ENCODE measurements at regions not wholly inside any gene's neighbourhood (a gene's known extent, or its start where the extent isn't known, plus 50 kb on each side); places are given as distances from the start of the nearest gene placed in this dataset.
"Not testable (repeated sequence)": the region's sequence is repeated elsewhere in the genome, so short reads cannot be mapped to it uniquely, and the experiment has no call there.

DNA sequence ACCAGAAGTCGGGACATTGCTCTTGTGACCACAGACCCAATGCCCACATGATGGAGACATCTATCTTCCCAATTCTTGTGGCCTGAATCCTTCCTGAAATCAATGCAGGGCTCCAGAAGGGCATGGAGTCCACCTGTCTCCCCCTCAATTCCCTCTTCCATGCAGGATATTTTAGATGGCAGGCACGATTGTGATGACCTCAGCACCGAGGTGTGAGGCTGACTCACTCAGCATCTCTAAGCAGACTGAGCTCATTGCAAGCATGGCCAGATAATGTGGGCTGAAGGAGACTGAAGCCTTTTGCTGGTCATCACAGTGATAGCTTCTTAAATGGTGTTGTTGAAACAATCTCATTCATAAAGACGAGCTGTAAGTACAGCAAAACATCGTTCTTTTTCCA, 374.9 kb upstream of the PODXL start:
- H3K27ac ChIP-seq = no peak overlapping the region
- H3K4me3 ChIP-seq = no peak overlapping the region
- H3K9ac ChIP-seq (ENCODE audit: insufficient read length) = no peak overlapping the region
- no peaks in the 10 kb centered on the region for H3K9me3 ChIP-seq (ENCODE audit: low read depth, low read length)
- TF ChIP-seq POLR2AphosphoS5 (IDR thresholded peaks at IDR 0.05; ENCODE audit: borderline replicate concordance, low read depth, low read length) = no peak
- no peak for TF ChIP-seq FOXP2 (optimal IDR thresholded peaks at IDR 0.05; ENCODE audit: control extremely low read depth, extremely low read length, insufficient read depth)
- TF ChIP-seq EZH2 (IDR thresholded peaks at IDR 0.05) = no peak
- H3K36me3 ChIP-seq (ENCODE audit: insufficient read depth, low read length) = no peaks in the 10 kb centered on the region
- no peak for DNase-seq (ENCODE audit: low read depth, low spot score)

DNA sequence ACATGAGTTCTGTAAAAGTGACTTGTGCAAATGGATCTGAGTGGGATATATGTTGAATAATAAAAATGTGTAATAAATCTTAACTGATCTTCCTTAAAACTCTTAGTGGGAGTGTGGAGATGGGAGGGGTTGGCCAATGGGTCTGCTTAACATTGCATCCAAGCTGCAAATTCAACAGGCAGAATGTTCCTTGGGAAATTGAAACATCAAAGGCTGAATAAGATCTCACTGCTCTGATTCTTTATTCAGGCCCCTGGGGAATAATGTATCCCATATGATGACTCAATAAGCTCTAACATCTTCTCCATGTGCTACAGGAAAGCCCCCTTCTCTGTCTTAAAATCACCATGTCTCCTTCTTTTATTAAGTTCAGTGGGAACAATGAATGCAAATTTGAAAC, 373.2 kb upstream of the PODXL start:
- no peak overlapping the region for H3K9ac ChIP-seq (ENCODE audit: insufficient read length)
- no peak overlapping the region for H3K4me3 ChIP-seq
- TF ChIP-seq EZH2 (IDR thresholded peaks at IDR 0.05) = no peak
- TF ChIP-seq FOXP2 (optimal IDR thresholded peaks at IDR 0.05; ENCODE audit: control extremely low read depth, extremely low read length, insufficient read depth) = no peak
- no peak for TF ChIP-seq POLR2AphosphoS5 (IDR thresholded peaks at IDR 0.05; ENCODE audit: borderline replicate concordance, low read depth, low read length)
- H3K27ac ChIP-seq = no peak overlapping the region
- no peaks in the 10 kb centered on the region; the same call in 1 of the 2 replicates for H3K9me3 ChIP-seq (ENCODE audit: low read depth, low read length)
- no peak for DNase-seq (ENCODE audit: low read depth, low spot score)
- no peaks in the 10 kb centered on the region for H3K36me3 ChIP-seq (ENCODE audit: insufficient read depth, low read length)

DNA sequence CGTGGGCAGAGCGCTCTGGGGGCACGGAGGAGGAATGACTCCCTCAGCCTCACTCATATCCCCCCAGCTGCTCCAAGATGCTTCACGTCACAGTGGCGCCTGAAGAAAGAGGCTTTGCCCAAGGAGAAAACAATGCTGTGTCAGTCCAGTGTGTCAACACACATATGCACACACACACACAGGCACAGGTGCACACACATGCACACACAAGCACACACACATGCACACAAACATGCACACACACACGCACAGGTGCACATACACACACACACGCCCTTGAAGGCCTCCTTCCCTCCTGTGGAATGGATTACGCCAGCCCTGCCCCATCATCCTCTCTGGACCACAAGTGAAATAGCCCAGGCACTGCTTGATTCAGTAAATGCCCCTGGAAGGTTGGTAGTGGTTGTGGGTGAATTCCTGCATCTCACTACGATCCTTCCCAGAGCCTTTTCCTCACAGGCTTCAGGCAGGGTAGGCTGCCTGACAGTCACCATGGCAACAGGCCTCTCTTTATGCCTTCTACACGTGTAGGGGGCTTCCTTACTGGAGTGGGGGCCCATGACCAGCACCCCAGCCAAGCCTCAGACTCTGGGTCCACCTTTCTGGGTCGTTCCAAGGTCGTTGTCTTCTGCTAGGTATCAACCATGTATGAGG, 371.5 kb upstream of the PODXL start:
- H3K4me3 ChIP-seq = no peak overlapping the region
- DNase-seq (ENCODE audit: low read depth, low spot score) = no peak
- no peak for TF ChIP-seq POLR2AphosphoS5 (IDR thresholded peaks at IDR 0.05; ENCODE audit: borderline replicate concordance, low read depth, low read length)
- no peak overlapping the region for H3K27ac ChIP-seq
- no peak overlapping the region for H3K9ac ChIP-seq (ENCODE audit: insufficient read length)
- H3K9me3 ChIP-seq (ENCODE audit: low read depth, low read length) = peaks cover 3% of the 10 kb centered on the region; the same call in 1 of the 2 replicates
- H3K36me3 ChIP-seq (ENCODE audit: insufficient read depth, low read length) = no peaks in the 10 kb centered on the region

DNA sequence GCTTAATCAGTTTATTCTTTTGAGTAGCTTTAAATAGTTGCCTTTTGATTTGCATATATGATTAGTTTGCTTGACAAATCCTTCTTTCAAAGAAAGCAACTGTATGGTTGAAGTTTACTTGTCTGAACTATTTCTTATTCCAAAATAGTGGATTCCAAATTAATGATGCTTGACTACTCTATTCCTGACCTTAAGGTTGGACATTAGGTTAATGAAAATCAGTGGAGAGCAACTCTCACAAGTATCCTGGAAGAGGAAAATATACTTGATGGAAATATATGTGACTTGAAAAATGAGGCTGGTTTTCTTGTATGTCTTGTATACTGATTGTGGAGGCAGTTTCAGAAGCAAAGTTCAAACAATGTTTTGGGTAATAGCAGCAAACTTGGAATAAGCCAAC, 369.2 kb upstream of the PODXL start:
- Histone ChIP-seq H3K9me3 (ENCODE audit: low read depth, low read length) (peaks cover 3% of the 10 kb centered on the region; the same call in 1 of the 2 replicates), H3K36me3 (ENCODE audit: insufficient read depth, low read length) (no peaks in the 10 kb centered on the region), H3K4me3 (no peak overlapping the region), H3K9ac (ENCODE audit: insufficient read length) (no peak overlapping the region), H3K27ac (no peak overlapping the region)
- DNase-seq (ENCODE audit: low read depth, low spot score) = no peak
- TF ChIP-seq FOXP2 (optimal IDR thresholded peaks at IDR 0.05; ENCODE audit: control extremely low read depth, extremely low read length, insufficient read depth) (no peak), POLR2AphosphoS5 (IDR thresholded peaks at IDR 0.05; ENCODE audit: borderline replicate concordance, low read depth, low read length) (no peak), EZH2 (IDR thresholded peaks at IDR 0.05) (no peak)

DNA sequence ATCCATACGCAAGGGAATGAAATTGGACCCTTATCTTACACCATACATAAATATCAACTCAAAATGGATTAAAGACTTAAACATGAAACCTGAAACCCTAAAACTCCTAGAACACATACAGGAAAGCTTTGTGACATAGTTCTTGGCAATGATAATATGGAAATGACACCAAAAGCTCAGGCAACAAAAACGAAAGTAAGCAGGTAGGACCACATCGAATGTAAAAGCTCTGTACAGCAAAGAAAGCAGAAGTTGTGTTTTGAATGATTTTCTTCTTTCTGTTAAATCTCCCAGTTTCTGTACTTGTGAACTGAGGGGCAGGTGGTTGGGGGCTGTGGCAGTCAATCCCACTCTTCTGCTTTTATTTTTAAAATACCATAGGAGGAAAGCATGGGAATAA, 368.4 kb upstream of the PODXL start:
- no peak overlapping the region for H3K9ac ChIP-seq (ENCODE audit: insufficient read length)
- H3K9me3 ChIP-seq (ENCODE audit: low read depth, low read length) = peaks cover 3% of the 10 kb centered on the region; the same call in 1 of the 2 replicates
- no peak for DNase-seq (ENCODE audit: low read depth, low spot score)
- TF ChIP-seq POLR2AphosphoS5 (IDR thresholded peaks at IDR 0.05; ENCODE audit: borderline replicate concordance, low read depth, low read length) = no peak
- no peak for TF ChIP-seq FOXP2 (optimal IDR thresholded peaks at IDR 0.05; ENCODE audit: control extremely low read depth, extremely low read length, insufficient read depth)
- no peak for TF ChIP-seq EZH2 (IDR thresholded peaks at IDR 0.05)
- no peak overlapping the region for H3K4me3 ChIP-seq
- no peak overlapping the region for H3K27ac ChIP-seq
- H3K36me3 ChIP-seq (ENCODE audit: insufficient read depth, low read length) = no peaks in the 10 kb centered on the region

DNA sequence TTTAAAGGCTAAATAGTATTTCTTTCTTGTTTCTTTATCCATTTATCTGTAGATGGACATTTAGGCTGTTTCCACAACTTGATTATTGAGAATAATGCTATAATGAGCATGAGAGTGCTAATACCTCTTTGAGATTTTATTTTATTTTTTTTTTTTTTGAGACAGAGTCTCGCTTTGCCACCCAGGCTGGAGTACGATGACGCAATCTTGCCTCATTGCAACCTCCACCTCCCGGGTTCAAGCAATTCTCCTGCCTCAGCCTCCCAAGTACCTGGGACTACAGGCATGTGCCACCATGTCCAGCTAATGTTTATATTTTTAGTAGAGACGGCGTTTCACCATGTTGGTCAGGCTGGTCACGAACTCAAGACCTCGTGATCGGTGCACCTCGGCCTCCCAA, 366.5 kb upstream of the PODXL start:
- not testable (repeated sequence) for H3K27ac ChIP-seq; H3K9ac ChIP-seq (ENCODE audit: insufficient read length); H3K4me3 ChIP-seq; H3K36me3 ChIP-seq (ENCODE audit: insufficient read depth, low read length); DNase-seq (ENCODE audit: low read depth, low spot score); H3K9me3 ChIP-seq (ENCODE audit: low read depth, low read length)

DNA sequence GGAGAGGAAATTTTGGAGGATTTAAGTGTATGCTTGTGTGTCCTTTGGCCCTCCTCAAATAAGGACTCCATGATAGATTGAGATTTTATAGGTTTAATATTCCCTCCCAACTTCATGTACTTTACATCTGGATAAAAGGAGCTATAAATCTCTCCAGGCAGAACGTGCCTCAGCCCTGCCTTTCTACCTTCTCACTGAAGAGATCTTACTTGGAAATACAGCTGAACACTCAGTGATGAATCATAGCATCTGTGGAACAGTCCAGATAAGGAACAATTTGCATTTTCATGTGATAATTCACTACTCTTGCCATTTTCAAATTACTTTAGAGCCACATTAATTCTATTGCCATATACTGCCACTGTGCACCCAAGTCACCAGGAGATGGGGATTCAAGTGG, 364.6 kb upstream of the PODXL start:
- DNase-seq (ENCODE audit: low read depth, low spot score) = no peak
- H3K9me3 ChIP-seq (ENCODE audit: low read depth, low read length) = peaks cover 3% of the 10 kb centered on the region; the same call in 1 of the 2 replicates
- H3K27ac ChIP-seq = no peak overlapping the region
- no peak overlapping the region for H3K4me3 ChIP-seq
- no peaks in the 10 kb centered on the region for H3K36me3 ChIP-seq (ENCODE audit: insufficient read depth, low read length)
- H3K9ac ChIP-seq (ENCODE audit: insufficient read length) = no peak overlapping the region
- TF ChIP-seq FOXP2 (optimal IDR thresholded peaks at IDR 0.05; ENCODE audit: control extremely low read depth, extremely low read length, insufficient read depth) (no peak), POLR2AphosphoS5 (IDR thresholded peaks at IDR 0.05; ENCODE audit: borderline replicate concordance, low read depth, low read length) (no peak), EZH2 (IDR thresholded peaks at IDR 0.05) (no peak)

DNA sequence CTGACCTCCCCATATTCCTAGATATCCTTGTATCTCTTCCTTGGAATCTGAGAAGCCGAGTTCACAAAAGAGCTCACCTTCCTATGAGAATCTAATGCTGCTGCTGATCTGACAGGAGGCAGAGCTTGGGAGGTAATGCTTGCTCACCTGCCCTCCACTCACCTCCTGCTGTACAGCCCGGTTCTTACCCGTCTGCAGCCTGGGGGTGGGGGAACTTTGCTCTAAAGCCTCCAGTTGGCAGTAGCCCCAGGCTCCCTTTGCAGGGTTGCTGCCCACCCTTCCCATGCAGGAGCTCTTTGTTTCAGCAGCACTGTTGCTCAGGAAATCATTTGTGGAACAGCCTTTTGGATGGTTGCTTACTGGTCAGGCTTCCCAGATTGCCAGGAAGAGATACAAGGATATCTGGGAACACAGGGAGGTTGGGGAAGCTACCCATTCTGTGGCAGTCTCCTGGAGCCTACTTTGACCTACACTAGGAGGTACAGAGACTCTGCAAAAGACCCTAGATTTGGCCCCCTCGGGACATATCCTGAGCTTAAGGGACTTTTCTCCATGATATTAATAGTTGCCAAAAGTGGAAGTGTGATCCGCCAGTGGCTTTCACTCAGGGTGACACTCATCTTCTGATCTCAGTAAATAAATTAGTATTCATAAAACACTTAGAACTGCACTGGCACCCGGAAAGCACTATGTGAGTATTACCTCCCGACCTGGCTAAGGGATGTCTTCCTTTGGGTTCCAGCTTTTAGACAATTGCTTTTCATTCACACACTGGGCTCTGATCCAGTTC, 363.7 kb upstream of the PODXL start:
- H3K27ac ChIP-seq = no peak overlapping the region

More for the DNA sequence above, 363.7 kb upstream of the PODXL start:
- Histone ChIP-seq H3K9ac (ENCODE audit: insufficient read length) (no peak overlapping the region), H3K36me3 (ENCODE audit: insufficient read depth, low read length) (no peaks in the 10 kb centered on the region), H3K9me3 (ENCODE audit: low read depth, low read length) (peaks cover 3% of the 10 kb centered on the region; the same call in 1 of the 2 replicates), H3K4me3 (no peak overlapping the region)
- no peak for DNase-seq (ENCODE audit: low read depth, low spot score)
- TF ChIP-seq EZH2 (IDR thresholded peaks at IDR 0.05) (no peak), FOXP2 (optimal IDR thresholded peaks at IDR 0.05; ENCODE audit: control extremely low read depth, extremely low read length, insufficient read depth) (no peak), POLR2AphosphoS5 (IDR thresholded peaks at IDR 0.05; ENCODE audit: borderline replicate concordance, low read depth, low read length) (no peak)
